Ovary (tissue), 7 donors: ENCODE measurements at regions not wholly inside any gene's neighbourhood (a gene's known extent, or its start where the extent isn't known, plus 50 kb on each side); places are given as distances from the start of the nearest gene placed in this dataset.
A peak's percentile ranks its signal among the peaks of the same experiment; 100 is the strongest.

ENCODE experiments used
- DNase-seq, 5 donors: peaks; one replicate each; pipeline ENCODE4 v3.0.0-alpha.2; 2019 to 2020
- H3K27ac ChIP-seq, 2 donors: fragments of 200-600 bp; one replicate each; pipeline versions ENCODE4 v1.5.1 to v1.8.0; 2019 to 2022
- H3K27me3 ChIP-seq: fragments of 200-600 bp; one replicate; pipeline ENCODE4 v1.8.0; 2022
- H3K36me3 ChIP-seq: fragments of 200-600 bp; sonication (generic); one replicate; pipeline ENCODE4 v1.5.1; 2019
- H3K4me1 ChIP-seq: one replicate; pipeline ENCODE4 v1.8.1; 2013; ENCODE audit warnings: mild to moderate bottlenecking, moderate library complexity; ENCODE audit not compliant: insufficient read depth
- H3K4me3 ChIP-seq: fragments of 200-600 bp; sonication (generic); one replicate; pipeline ENCODE4 v1.5.1; 2017
- H3K9me3 ChIP-seq, 2 donors: fragments of 200-600 bp in 1 of 2; sonication (generic) in 1 of 2; one replicate each; pipeline versions ENCODE4 v1.5.1 to v1.8.1; 2013 to 2019; ENCODE audit warnings: mild to moderate bottlenecking in 1 of 2, moderate library complexity in 1 of 2
- CTCF ChIP-seq, 3 donors: fragments of 450-650 bp in 2 of 3; fragments of 200-600 bp in 1 of 3; IDR thresholded peaks; one replicate each; pipeline versions ENCODE4 v1.5.1 to v1.8.0; 2016 to 2022; ENCODE audit warnings: antibody characterized with exemption in 3 of 3, mild to moderate bottlenecking in 1 of 3
- EP300 ChIP-seq: sonication (generic); formaldehyde crosslinking; IDR thresholded peaks from one replicate; pipeline ENCODE4 v1.6.1; 2017; ENCODE audit warnings: antibody characterized with exemption
- POLR2A ChIP-seq: fragments of 450-650 bp; IDR thresholded peaks from one replicate; pipeline ENCODE4 v1.6.1; 2017; ENCODE audit warnings: antibody characterized with exemption, mild to moderate bottlenecking, moderate library complexity
- WGBS, 3 donors: extraction: QIAGEN DNeasy Blood & Tissue Kit in 1 of 3; methylation state at CpG; one replicate each; pipeline versions ENCODE4 v1.1.5 to v1.1.7; 2013 to 2017; 5-methylcytosine and 5-hydroxymethylcytosine counted together
- intact Hi-C, 4 donors: fragments of 100-400 bp; cut with DNase I; formaldehyde crosslinking; loops; one replicate each; pipeline versions ENCODE4 v1.11.0 to v1.15.1; 2022 to 2023
- donor health status: DM: no; HTN: no; CAD: no; lungs with moderate emphysema.
- donor health status: DM: no; HTN: no; CAD: no.
- donor health status: Bipolar disorder and iron deficiency.
- donor health status: DM: no; HTN: no; CAD: no.
- donor health status: DM: yes; HTN: yes; CAD: no.

- H3K36me3 ChIP-seq: no peaks in the 10 kb centered on the region
- H3K27ac ChIP-seq: no peak overlapping the region
- no peaks in the 10 kb centered on the region for H3K9me3 ChIP-seq
- intact Hi-C loops: no loop called here
- peaks cover 4% of the 10 kb centered on the region for H3K4me1 ChIP-seq
- H3K27me3 ChIP-seq: no peaks in the 10 kb centered on the region
- TF ChIP-seq POLR2A (no peak), EP300 (no peak)
- H3K4me3 ChIP-seq: no peak overlapping the region
- DNase-seq: no peak
Measured at GRCh38 chr12:124692443-124692842, 125.0 kb upstream of the NCOR2 start.

- no peak overlapping the region for H3K27ac ChIP-seq
- peaks cover 5% of the 10 kb centered on the region for H3K4me1 ChIP-seq
- no peak for TF ChIP-seq CTCF (IDR thresholded peaks at IDR 0.05)
- TF ChIP-seq EP300: no peak
- no peak for TF ChIP-seq POLR2A
- intact Hi-C loops: no loop called here
- 96 to 100% (median 100%) methylated on average over 1 of the region's 1 CpG for WGBS, 3 donors
- H3K36me3 ChIP-seq: no peaks in the 10 kb centered on the region
- H3K9me3 ChIP-seq: no peaks in the 10 kb centered on the region
- DNase-seq: no peak
- H3K27me3 ChIP-seq: no peaks in the 10 kb centered on the region
- H3K4me3 ChIP-seq: no peak overlapping the region
Measured at GRCh38 chr12:124691429-124691828, 124.0 kb upstream of the NCOR2 start.

- intact Hi-C loops: loop anchor here in 2 of 4 donors (10.0 kb wide), 1 partner anchor 125 kb away; the partner anchor contains the start of gene NCOR2 (in 2 of the 2)
- 68 to 75% (median 74%) methylated on average over 2 of the region's 2 CpGs for WGBS, 3 donors
- H3K4me3 ChIP-seq: no peak overlapping the region
- no peak for DNase-seq
- peaks cover 9% of the 10 kb centered on the region for H3K4me1 ChIP-seq
- no peaks in the 10 kb centered on the region for H3K36me3 ChIP-seq
- H3K27ac ChIP-seq: no peak overlapping the region
- H3K9me3 ChIP-seq: no peaks in the 10 kb centered on the region
- TF ChIP-seq CTCF (IDR thresholded peaks at IDR 0.05) (no peak), EP300 (no peak), POLR2A (no peak)
- no peaks in the 10 kb centered on the region for H3K27me3 ChIP-seq
Measured at GRCh38 chr12:124689631-124690030, 122.2 kb upstream of the NCOR2 start.

DNA sequence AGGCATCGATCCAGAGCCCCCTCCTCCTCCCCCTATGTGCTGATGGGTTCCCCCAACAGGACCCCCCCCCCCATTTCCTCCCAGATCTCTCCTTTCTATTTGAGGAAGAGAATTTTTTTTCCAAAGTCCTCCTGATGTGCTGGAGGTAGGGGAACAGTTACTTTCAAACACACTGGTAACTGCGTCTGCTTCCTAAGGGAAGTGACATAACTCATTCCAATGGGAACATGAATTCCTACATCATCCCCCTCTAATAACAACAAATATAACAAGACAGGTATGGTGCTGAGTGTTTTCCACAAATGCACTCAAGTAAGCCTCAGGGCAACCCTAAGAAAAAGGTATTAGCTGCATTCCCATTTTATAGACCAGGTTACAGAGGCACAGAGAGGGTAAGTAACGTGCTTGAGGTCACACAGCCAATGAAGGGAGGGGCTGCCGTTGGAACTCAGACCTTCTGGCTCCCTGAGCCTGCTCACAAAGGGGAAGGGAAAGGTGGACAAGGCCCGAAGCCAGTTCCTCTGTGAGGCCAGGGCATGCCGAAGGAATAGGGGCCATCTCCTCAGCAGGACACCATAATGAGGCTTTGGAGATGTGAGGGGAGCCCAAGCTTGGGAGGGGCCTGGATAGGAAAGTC, 121.1 kb upstream of the NCOR2 start:
- no peaks in the 10 kb centered on the region for H3K36me3 ChIP-seq
- H3K4me1 ChIP-seq: peaks cover 13% of the 10 kb centered on the region
- no peaks in the 10 kb centered on the region for H3K27me3 ChIP-seq
- no peak for TF ChIP-seq CTCF (IDR thresholded peaks at IDR 0.05)
- no peak for TF ChIP-seq POLR2A
- no peak for TF ChIP-seq EP300
- DNase-seq: no peak
- H3K4me3 ChIP-seq: no peak overlapping the region
- 53 to 61% (median 57%) methylated on average over 6 of the region's 6 CpGs for WGBS, 3 donors
- no peaks in the 10 kb centered on the region for H3K9me3 ChIP-seq
- H3K27ac ChIP-seq: no peak overlapping the region
- intact Hi-C loops: loop anchor here in 2 of 4 donors (10.0 kb wide), 1 partner anchor 124 kb away; the partner anchor contains the start of gene NCOR2 (in 2 of the 2)

GRCh38 chr12:124687917-124688316, 120.5 kb upstream of the NCOR2 start:
- no peaks in the 10 kb centered on the region for H3K27me3 ChIP-seq
- TF ChIP-seq CTCF (IDR thresholded peaks at IDR 0.05) (no peak), EP300 (no peak), POLR2A (no peak)
- H3K27ac ChIP-seq: peak overlapping the region in 1 of 2 donors; percentile 13
- intact Hi-C loops: loop anchor here in 2 of 4 donors (10.0 kb wide), 1 partner anchor 123 kb away; the partner anchor contains the start of gene NCOR2 (in 2 of the 2)
- H3K36me3 ChIP-seq: no peaks in the 10 kb centered on the region
- WGBS, 3 donors: 8 to 14% (median 10%) methylated on average over 11 of the region's 11 CpGs
- no peaks in the 10 kb centered on the region for H3K9me3 ChIP-seq
- H3K4me3 ChIP-seq: no peak overlapping the region
- DNase-seq: peak in 2 of 5 donors; percentile 33 to 60
- H3K4me1 ChIP-seq: peaks cover 13% of the 10 kb centered on the region
